DOHH2 (cell line): ENCODE measurements at regions not wholly inside any gene's neighbourhood (a gene's known extent, or its start where the extent isn't known, plus 50 kb on each side); places are given as distances from the start of the nearest gene placed in this dataset.

ENCODE experiments used
- H3F3A ChIP-seq: fragments of 200-600 bp; sonication (generic), shearing (Covaris generic); 2 replicates; pipeline ENCODE4 v1.6.0; 2016; ENCODE audit warnings: antibody characterized with exemption, mild to moderate bottlenecking; ENCODE audit not compliant: control insufficient read depth, insufficient read depth
- H3K27ac ChIP-seq: fragments of 200-600 bp; sonication (generic); 2 replicates; pipeline ENCODE4 v1.5.1; 2014; ENCODE audit warnings: low read depth, mild to moderate bottlenecking, low read length, moderate library complexity
- H3K27me3 ChIP-seq: fragments of 200-600 bp; sonication (generic); 2 replicates; pipeline ENCODE4 v1.6.1; 2014; ENCODE audit warnings: mild to moderate bottlenecking, low read length, mixed read lengths; ENCODE audit not compliant: control insufficient read depth
- H3K36me3 ChIP-seq: fragments of 200-600 bp; sonication (generic); 2 replicates; pipeline ENCODE4 v1.6.1; 2014; ENCODE audit warnings: mild to moderate bottlenecking, low read length, moderate library complexity, mixed read lengths; ENCODE audit not compliant: control insufficient read depth
- H3K4me1 ChIP-seq: fragments of 200-600 bp; sonication (generic); 2 replicates; pipeline ENCODE4 v1.6.1; 2014; ENCODE audit warnings: mild to moderate bottlenecking, low read length, mixed read lengths; ENCODE audit not compliant: control insufficient read depth
- H3K4me2 ChIP-seq: fragments of 200-600 bp; sonication (generic); 2 replicates; pipeline ENCODE4 v1.6.0; 2014; ENCODE audit warnings: mild to moderate bottlenecking, low read length, moderate library complexity
- H3K4me3 ChIP-seq: fragments of 200-600 bp; sonication (generic); 2 replicates; pipeline ENCODE4 v1.5.1; 2014; ENCODE audit warnings: mild to moderate bottlenecking, low read length, mixed read lengths
- H3K79me2 ChIP-seq: fragments of 200-600 bp; sonication (generic); 2 replicates; pipeline ENCODE4 v1.6.1; 2014; ENCODE audit warnings: mild to moderate bottlenecking, low read length, mixed read lengths; ENCODE audit not compliant: control insufficient read depth
- H3K9me2 ChIP-seq: fragments of 200-600 bp; sonication (generic); replicated peaks from 2 replicates; pipeline ENCODE4 v1.6.1; 2014; ENCODE audit warnings: mild to moderate bottlenecking, low read length, mixed read lengths; ENCODE audit not compliant: control insufficient read depth
- H3K9me3 ChIP-seq: fragments of 200-600 bp; sonication (generic); 2 replicates; pipeline ENCODE4 v1.6.1; 2014; ENCODE audit warnings: antibody characterized with exemption, low read length, mixed read lengths; ENCODE audit not compliant: control insufficient read depth, insufficient read depth
- H4K20me1 ChIP-seq: fragments of 200-600 bp; sonication (generic); 2 replicates; pipeline ENCODE4 v1.6.0; 2014; ENCODE audit warnings: low read depth, mild to moderate bottlenecking, antibody characterized with exemption, low read length, moderate library complexity; ENCODE audit not compliant: control insufficient read depth, insufficient read depth
- CTCF ChIP-seq: fragments of 200-600 bp; sonication (generic); IDR thresholded peaks from one replicate; pipeline ENCODE4 v1.5.1; 2014; ENCODE audit warnings: antibody characterized with exemption, mild to moderate bottlenecking, low read depth, low read length; ENCODE audit not compliant: poor library complexity, severe bottlenecking
- EZH2phosphoT487 ChIP-seq: fragments of 200-600 bp; sonication (generic); IDR thresholded peaks from 2 replicates; pipeline ENCODE4 v1.6.1; 2017; ENCODE audit warnings: borderline replicate concordance, mild to moderate bottlenecking, antibody characterized with exemption, low read length, moderate library complexity, mixed read lengths

- Histone ChIP-seq H3K9me3 (peaks cover 3% of the 10 kb centered on the region; the same call in 1 of the 2 replicates), H3K79me2 (no peaks in the 10 kb centered on the region), H3K27ac (no peak overlapping the region), H3F3A (no peaks in the 10 kb centered on the region), H3K36me3 (no peaks in the 10 kb centered on the region), H3K27me3 (no peaks in the 10 kb centered on the region), H4K20me1 (no peaks in the 10 kb centered on the region), H3K4me2 (no peak overlapping the region), H3K4me1 (peaks cover 19% of the 10 kb centered on the region), H3K4me3 (no peak overlapping the region), H3K9me2 (no peaks in the 10 kb centered on the region)
- TF ChIP-seq CTCF = no peak
- TF ChIP-seq EZH2phosphoT487 = no peak
These were observed 64.3 kb upstream of the PLCL2 start for GRCh38 chr3:16820485-16820884.

- Histone ChIP-seq H3K4me1 (peaks cover 19% of the 10 kb centered on the region), H3K9me2 (no peaks in the 10 kb centered on the region), H3K36me3 (no peaks in the 10 kb centered on the region), H3K27me3 (no peaks in the 10 kb centered on the region), H3K4me2 (no peak overlapping the region), H3K79me2 (no peaks in the 10 kb centered on the region), H3F3A (no peaks in the 10 kb centered on the region), H3K27ac (no peak overlapping the region), H3K9me3 (peaks cover 3% of the 10 kb centered on the region; the same call in 1 of the 2 replicates), H3K4me3 (no peak overlapping the region), H4K20me1 (no peaks in the 10 kb centered on the region)
- TF ChIP-seq CTCF = no peak
- no peak for TF ChIP-seq EZH2phosphoT487
These were observed 63.7 kb upstream of the PLCL2 start for GRCh38 chr3:16821053-16821452.

- Histone ChIP-seq H3K36me3 (no peaks in the 10 kb centered on the region), H3F3A (no peaks in the 10 kb centered on the region), H3K79me2 (no peaks in the 10 kb centered on the region), H3K27ac (no peak overlapping the region), H3K4me2 (no peak overlapping the region), H3K4me1 (peaks cover 7% of the 10 kb centered on the region), H4K20me1 (no peaks in the 10 kb centered on the region), H3K4me3 (no peak overlapping the region), H3K9me2 (no peaks in the 10 kb centered on the region), H3K27me3 (no peaks in the 10 kb centered on the region), H3K9me3 (peaks cover 3% of the 10 kb centered on the region; the same call in 1 of the 2 replicates)
- TF ChIP-seq CTCF (no peak), EZH2phosphoT487 (no peak)
These were observed 60.6 kb upstream of the PLCL2 start for GRCh38 chr3:16824081-16824696.
